Endothelial cell (in vitro differentiated cells): ENCODE measurements at regions not wholly inside any gene's neighbourhood (a gene's known extent, or its start where the extent isn't known, plus 50 kb on each side); places are given as distances from the start of the nearest gene placed in this dataset.
"Not testable (repeated sequence)": the region's sequence is repeated elsewhere in the genome, so short reads cannot be mapped to it uniquely, and the experiment has no call there.

Experiments used
- DNase-seq: peaks from one replicate; pipeline ENCODE4 v3.0.0; 2021; ENCODE audit warnings: low spot score
- H3K27ac Mint-ChIP-seq: one replicate; pipeline ENCODE4 v1.8.0; 2021; ENCODE audit warnings: mixed read lengths, inconsistent platforms; ENCODE audit not compliant: unreplicated experiment
- H3K27me3 Mint-ChIP-seq: one replicate; pipeline ENCODE4 v1.8.0; 2021; ENCODE audit warnings: mild to moderate bottlenecking, moderate library complexity, mixed read lengths, inconsistent platforms; ENCODE audit not compliant: unreplicated experiment
- H3K36me3 Mint-ChIP-seq: one replicate; pipeline ENCODE4 v1.8.0; 2021; ENCODE audit warnings: mild to moderate bottlenecking, low read depth, mixed read lengths, inconsistent platforms; ENCODE audit not compliant: unreplicated experiment
- H3K4me1 Mint-ChIP-seq: one replicate; pipeline ENCODE4 v1.8.0; 2021; ENCODE audit warnings: mild to moderate bottlenecking, mixed read lengths, inconsistent platforms; ENCODE audit not compliant: unreplicated experiment
- H3K4me3 Mint-ChIP-seq: one replicate; pipeline ENCODE4 v1.8.0; 2021; ENCODE audit warnings: mild to moderate bottlenecking, mixed read lengths, inconsistent platforms; ENCODE audit not compliant: unreplicated experiment
- H3K9me3 Mint-ChIP-seq: one replicate; pipeline ENCODE4 v1.8.0; 2021; ENCODE audit warnings: mixed read lengths, inconsistent platforms; ENCODE audit not compliant: unreplicated experiment
- TF ChIP-seq, protein P1 (sequence below): fragments of 200-600 bp; sonication (generic); IDR thresholded peaks from one replicate; pipeline ENCODE4 v1.5.0; 2021; ENCODE audit warnings: antibody characterized with exemption; ENCODE audit not compliant: unreplicated experiment

DNA sequence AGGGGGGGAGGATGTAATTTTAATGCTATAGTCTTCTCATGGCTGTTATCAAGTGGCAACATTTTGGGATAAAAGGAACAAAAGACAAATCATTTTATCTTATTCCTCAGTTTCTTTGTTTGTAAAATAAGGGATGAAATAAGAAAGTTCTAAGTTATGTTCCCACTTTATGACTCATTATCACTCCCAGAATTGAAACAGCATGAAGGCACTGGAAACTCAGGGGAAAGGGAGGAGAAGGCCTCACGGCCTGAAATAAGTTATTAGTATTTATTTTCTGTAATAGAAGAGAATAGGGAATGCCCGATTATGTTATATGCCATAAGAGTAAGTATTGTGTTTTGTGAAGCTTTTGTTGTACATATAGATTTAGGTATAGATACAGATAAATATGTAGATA, 85.0 kb upstream of the NAMPT start:
- H3K27me3 Mint-ChIP-seq, result no peaks in the 10 kb centered on the region
- H3K4me3 Mint-ChIP-seq, result no peak overlapping the region
- no peaks in the 10 kb centered on the region for H3K9me3 Mint-ChIP-seq
- no peak overlapping the region for H3K27ac Mint-ChIP-seq
- H3K4me1 Mint-ChIP-seq, result peaks cover 4% of the 10 kb centered on the region
- TF ChIP-seq, protein P1, sequence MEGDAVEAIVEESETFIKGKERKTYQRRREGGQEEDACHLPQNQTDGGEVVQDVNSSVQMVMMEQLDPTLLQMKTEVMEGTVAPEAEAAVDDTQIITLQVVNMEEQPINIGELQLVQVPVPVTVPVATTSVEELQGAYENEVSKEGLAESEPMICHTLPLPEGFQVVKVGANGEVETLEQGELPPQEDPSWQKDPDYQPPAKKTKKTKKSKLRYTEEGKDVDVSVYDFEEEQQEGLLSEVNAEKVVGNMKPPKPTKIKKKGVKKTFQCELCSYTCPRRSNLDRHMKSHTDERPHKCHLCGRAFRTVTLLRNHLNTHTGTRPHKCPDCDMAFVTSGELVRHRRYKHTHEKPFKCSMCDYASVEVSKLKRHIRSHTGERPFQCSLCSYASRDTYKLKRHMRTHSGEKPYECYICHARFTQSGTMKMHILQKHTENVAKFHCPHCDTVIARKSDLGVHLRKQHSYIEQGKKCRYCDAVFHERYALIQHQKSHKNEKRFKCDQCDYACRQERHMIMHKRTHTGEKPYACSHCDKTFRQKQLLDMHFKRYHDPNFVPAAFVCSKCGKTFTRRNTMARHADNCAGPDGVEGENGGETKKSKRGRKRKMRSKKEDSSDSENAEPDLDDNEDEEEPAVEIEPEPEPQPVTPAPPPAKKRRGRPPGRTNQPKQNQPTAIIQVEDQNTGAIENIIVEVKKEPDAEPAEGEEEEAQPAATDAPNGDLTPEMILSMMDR, result no peak
- DNase-seq, result no peak
- no peaks in the 10 kb centered on the region for H3K36me3 Mint-ChIP-seq

DNA sequence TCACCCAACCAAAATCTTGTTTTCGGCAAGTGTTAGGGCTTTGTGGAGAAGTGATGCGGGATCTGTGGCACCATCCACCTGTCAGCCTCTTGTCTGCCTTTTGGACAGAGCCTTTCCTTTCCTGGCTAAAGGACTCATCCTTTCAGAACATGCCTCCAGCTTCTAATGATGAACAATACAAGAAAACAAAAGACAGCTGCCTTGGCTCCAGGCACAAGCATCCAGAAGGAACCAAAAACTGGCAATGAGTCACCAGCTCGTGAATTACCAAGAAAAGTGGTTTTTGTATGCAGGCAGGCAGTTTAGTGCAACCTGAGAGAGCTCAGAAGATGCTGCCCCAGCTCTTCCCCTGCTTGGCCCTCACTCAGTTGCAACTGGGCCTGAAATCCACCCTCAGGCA, 84.6 kb upstream of the NAMPT start:
- peaks cover 4% of the 10 kb centered on the region for H3K4me1 Mint-ChIP-seq
- TF ChIP-seq, protein P1, result no peak
- DNase-seq, result no peak
- no peaks in the 10 kb centered on the region for H3K9me3 Mint-ChIP-seq
- no peak overlapping the region for H3K4me3 Mint-ChIP-seq
- no peak overlapping the region for H3K27ac Mint-ChIP-seq
- H3K27me3 Mint-ChIP-seq, result no peaks in the 10 kb centered on the region
- H3K36me3 Mint-ChIP-seq, result no peaks in the 10 kb centered on the region

DNA sequence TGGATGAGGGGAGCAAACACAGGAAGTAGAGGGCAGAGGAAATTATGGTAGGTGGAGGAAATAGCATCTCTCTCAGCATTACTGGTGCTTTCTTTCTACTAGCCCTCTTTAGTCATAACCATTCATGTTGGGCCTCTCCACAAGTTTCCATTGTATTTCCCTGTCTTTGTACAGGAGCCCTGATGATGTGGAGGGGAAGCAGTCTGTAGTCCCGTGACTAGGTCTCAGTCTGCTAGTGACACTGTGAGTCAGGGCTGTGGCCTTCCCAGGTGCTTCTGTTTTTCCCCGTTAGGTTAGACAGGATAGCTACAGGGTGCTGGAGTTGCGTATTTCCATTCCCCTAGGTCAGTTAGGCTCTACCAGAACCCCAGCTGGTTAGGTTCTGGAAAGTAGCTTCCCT, 82.9 kb upstream of the NAMPT start:
- TF ChIP-seq, protein P1, result no peak
- no peak for DNase-seq
- Mint-ChIP-seq H3K4me3 (no peak overlapping the region), H3K4me1 (peaks cover 4% of the 10 kb centered on the region), H3K9me3 (no peaks in the 10 kb centered on the region), H3K36me3 (no peaks in the 10 kb centered on the region), H3K27ac (no peak overlapping the region), H3K27me3 (no peaks in the 10 kb centered on the region)

DNA sequence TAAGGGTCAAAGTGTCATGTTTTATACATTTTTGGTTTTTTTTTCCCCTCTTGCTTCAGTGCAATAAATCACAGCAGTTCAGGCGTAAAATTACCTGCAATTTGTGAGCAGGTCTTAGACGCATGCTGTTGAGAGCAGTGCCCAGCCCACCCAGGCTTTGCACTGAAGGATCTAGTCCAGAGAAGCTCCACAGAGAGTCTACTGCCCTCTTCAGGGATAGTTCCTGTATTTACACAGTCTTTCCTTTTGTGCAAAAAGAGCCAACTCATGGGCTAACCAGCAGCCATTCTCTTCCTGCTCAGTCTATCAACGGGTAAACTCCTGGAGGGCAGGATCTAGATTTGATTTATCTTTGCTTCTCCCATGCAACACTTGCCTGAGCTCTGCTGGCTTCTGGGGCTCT, 82.2 kb upstream of the NAMPT start:
- H3K36me3 Mint-ChIP-seq, result no peaks in the 10 kb centered on the region
- peaks cover 4% of the 10 kb centered on the region for H3K4me1 Mint-ChIP-seq
- TF ChIP-seq, protein P1, result no peak

DNA sequence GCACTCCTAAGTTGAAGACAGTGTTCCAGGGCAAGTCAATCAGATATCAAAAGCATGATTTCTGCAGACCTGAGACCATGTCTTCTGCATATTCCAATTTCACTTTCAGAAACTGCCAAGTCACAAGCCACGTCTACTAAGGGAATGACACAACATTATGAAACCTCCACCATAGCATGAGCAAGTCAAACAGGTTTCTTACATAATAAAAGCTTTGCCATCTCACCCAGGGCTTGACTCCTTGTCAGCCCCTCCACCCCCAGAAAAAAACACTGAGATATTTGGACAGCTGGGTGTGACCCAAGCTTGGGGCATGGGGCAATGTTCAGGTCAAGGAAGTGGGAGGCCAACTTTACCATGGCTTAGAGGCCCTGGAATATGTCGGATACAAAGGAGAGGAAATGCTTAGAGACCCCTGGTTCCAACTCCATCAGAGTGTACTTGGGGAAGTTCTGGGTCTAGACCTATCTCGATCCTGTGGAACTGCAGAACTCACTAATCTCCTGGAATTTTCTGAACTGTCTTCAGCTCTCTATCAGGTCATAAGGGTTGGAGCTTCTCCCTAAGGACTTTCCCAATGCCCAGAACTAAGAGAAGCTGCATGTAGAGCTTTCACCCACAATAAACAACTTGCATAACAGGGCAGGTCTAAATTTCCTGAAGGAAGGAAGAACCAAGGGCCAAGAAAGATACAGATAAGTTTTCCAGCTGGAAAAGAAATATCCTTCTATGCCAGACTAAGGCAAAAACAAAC, 80.6 kb upstream of the NAMPT start:
- no peak overlapping the region for H3K4me3 Mint-ChIP-seq
- H3K9me3 Mint-ChIP-seq, result no peaks in the 10 kb centered on the region
- TF ChIP-seq, protein P1, result no peak
- H3K4me1 Mint-ChIP-seq, result peaks cover 4% of the 10 kb centered on the region
- no peak for DNase-seq
- H3K36me3 Mint-ChIP-seq, result no peaks in the 10 kb centered on the region
- H3K27me3 Mint-ChIP-seq, result no peaks in the 10 kb centered on the region
- H3K27ac Mint-ChIP-seq, result no peak overlapping the region

More for the DNA sequence above, 82.2 kb upstream of the NAMPT start:
- H3K27ac Mint-ChIP-seq, result no peak overlapping the region
- DNase-seq, result no peak
- H3K4me3 Mint-ChIP-seq, result no peak overlapping the region
- H3K9me3 Mint-ChIP-seq, result no peaks in the 10 kb centered on the region
- no peaks in the 10 kb centered on the region for H3K27me3 Mint-ChIP-seq

DNA sequence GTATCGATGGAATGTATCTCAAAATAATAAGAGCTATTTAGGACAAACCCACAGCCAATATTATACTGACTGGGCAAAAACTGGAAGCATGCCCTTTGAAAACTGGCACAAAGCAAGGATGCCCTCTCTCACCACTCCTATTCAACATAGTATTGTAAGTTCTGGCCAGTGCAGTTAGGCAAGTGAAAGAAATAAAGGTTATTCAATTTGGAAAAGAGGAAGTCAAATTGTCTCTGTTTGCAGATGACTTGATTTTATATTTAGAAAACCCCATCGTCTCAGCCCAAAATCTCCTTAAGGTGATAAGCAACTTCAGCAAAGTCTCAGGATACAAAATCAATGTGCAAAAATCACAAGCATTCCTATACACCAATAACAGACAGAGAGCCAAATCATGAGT, 77.7 kb upstream of the NAMPT start:
- not testable (repeated sequence) for H3K27me3 Mint-ChIP-seq, H3K27ac Mint-ChIP-seq, DNase-seq, H3K36me3 Mint-ChIP-seq, H3K9me3 Mint-ChIP-seq, H3K4me3 Mint-ChIP-seq, H3K4me1 Mint-ChIP-seq
